ENCODE measurements at regions not wholly inside any gene's neighbourhood (a gene's known extent, or its start where the extent isn't known, plus 50 kb on each side); places are given as distances from the start of the nearest gene placed in this dataset.
A peak's percentile ranks its signal among the peaks of the same experiment; 100 is the strongest.

GRCh38 chr18:39806525-39806924 lies 2148.5 kb upstream of the PIK3C3 start:
- peak; percentile 18 for DNase-seq

- no peak for DNase-seq
Observed at GRCh38 chr18:39805218-39805617, 2149.8 kb upstream of the PIK3C3 start.

GRCh38 chr18:39802648-39803229 lies 2152.3 kb upstream of the PIK3C3 start:
- no peak for DNase-seq

GRCh38 chr18:39801848-39802247 lies 2153.2 kb upstream of the PIK3C3 start:
- DNase-seq = no peak

- DNase-seq = no peak
Observed at GRCh38 chr18:39801010-39801409, 2154.0 kb upstream of the PIK3C3 start.

- DNase-seq = peak; percentile 64
Observed at GRCh38 chr18:39799006-39799405, 2156.0 kb upstream of the PIK3C3 start.

GRCh38 chr18:39796393-39796792 lies 2158.6 kb upstream of the PIK3C3 start:
- no peak for DNase-seq

GRCh38 chr18:39795350-39795749 lies 2159.7 kb upstream of the PIK3C3 start:
- DNase-seq = no peak

- no peak for DNase-seq
Observed at GRCh38 chr18:39793609-39794008, 2161.4 kb upstream of the PIK3C3 start.

GRCh38 chr18:39788383-39788782 lies 2166.7 kb upstream of the PIK3C3 start:
- no peak for DNase-seq

GRCh38 chr18:39786477-39786876 lies 2168.6 kb upstream of the PIK3C3 start:
- peak; percentile 67 for DNase-seq

- DNase-seq = no peak
Observed at GRCh38 chr18:39784541-39784940, 2170.5 kb upstream of the PIK3C3 start.

- DNase-seq = no peak
Observed at GRCh38 chr18:39781565-39781964, 2173.5 kb upstream of the PIK3C3 start.

- DNase-seq = no peak
Observed at GRCh38 chr18:39780774-39781173, 2174.3 kb upstream of the PIK3C3 start.

GRCh38 chr18:39779926-39780325 lies 2175.1 kb upstream of the PIK3C3 start:
- DNase-seq = no peak

GRCh38 chr18:39776766-39777165 lies 2178.3 kb upstream of the PIK3C3 start:
- no peak for DNase-seq

GRCh38 chr18:39774957-39775598 lies 2180.0 kb upstream of the PIK3C3 start:
- DNase-seq = no peak

- no peak for DNase-seq
Observed at GRCh38 chr18:39773646-39774045, 2181.4 kb upstream of the PIK3C3 start.

GRCh38 chr18:39772155-39772919 lies 2182.7 kb upstream of the PIK3C3 start:
- DNase-seq = no peak

GRCh38 chr18:39770399-39770798 lies 2184.6 kb upstream of the PIK3C3 start:
- DNase-seq = no peak

- no peak for DNase-seq
Observed at GRCh38 chr18:39764873-39765272, 2190.2 kb upstream of the PIK3C3 start.

- DNase-seq = no peak
Observed at GRCh38 chr18:39761273-39761672, 2193.8 kb upstream of the PIK3C3 start.

- DNase-seq = no peak
Observed at GRCh38 chr18:39759926-39760325, 2194.3 kb upstream of the CELF4 start.

- DNase-seq = no peak
Observed at GRCh38 chr18:39753178-39753577, 2187.6 kb upstream of the CELF4 start.

Measured in NCI-H1105 treated with DMSO at 0.1 percent for 48 hours (cell line).